Transverse colon (tissue), 4 donors: ENCODE measurements at regions not wholly inside any gene's neighbourhood (a gene's known extent, or its start where the extent isn't known, plus 50 kb on each side); places are given as distances from the start of the nearest gene placed in this dataset.
"Not testable (repeated sequence)": the region's sequence is repeated elsewhere in the genome, so short reads cannot be mapped to it uniquely, and the experiment has no call there.

Source experiments
- DNase-seq: peaks from one replicate; pipeline ENCODE4 v3.0.0-alpha.2; 2019
- H3K27ac ChIP-seq, 4 donors: fragments of 200-600 bp; sonication (generic); 2 replicates each; pipeline ENCODE4 v1.5.1; 2016 to 2018; ENCODE audit warnings: inconsistent platforms in 4 of 4
- H3K27me3 ChIP-seq: fragments of 200-600 bp; sonication (generic); 2 replicates; pipeline ENCODE4 v1.5.1; 2017; ENCODE audit warnings: inconsistent platforms
- H3K36me3 ChIP-seq, 4 donors: fragments of 200-600 bp; sonication (generic); 2 replicates each; pipeline ENCODE4 v1.5.1; 2017 to 2019; ENCODE audit warnings: inconsistent platforms in 4 of 4
- H3K4me1 ChIP-seq, 4 donors: fragments of 200-600 bp; sonication (generic); 2 replicates each; pipeline ENCODE4 v1.5.1; 2017 to 2020; ENCODE audit warnings: inconsistent platforms in 4 of 4
- H3K4me3 ChIP-seq, 4 donors: fragments of 200-600 bp; sonication (generic); 1 replicate in 1 of 4; 2 replicates in 3 of 4; pipeline versions ENCODE4 v1.5.1 to v1.6.1; 2017 to 2019; ENCODE audit warnings: inconsistent platforms in 4 of 4
- H3K9me3 ChIP-seq, 2 donors: fragments of 200-600 bp; sonication (generic); 2 replicates each; pipeline ENCODE4 v1.5.1; 2017 to 2019; ENCODE audit warnings: inconsistent platforms in 2 of 2
- EP300 ChIP-seq: sonication (generic); formaldehyde crosslinking; IDR thresholded peaks from one replicate; pipeline ENCODE4 v1.6.1; 2017; ENCODE audit warnings: antibody characterized with exemption, low read depth
- POLR2A ChIP-seq: fragments of 450-650 bp; IDR thresholded peaks from one replicate; pipeline ENCODE4 v1.6.1; 2016; ENCODE audit warnings: antibody characterized with exemption, mild to moderate bottlenecking, moderate library complexity
- POLR2AphosphoS5 ChIP-seq, 3 donors: sonication (generic); formaldehyde crosslinking; IDR thresholded peaks; one replicate each; pipeline ENCODE4 v1.6.1; 2016; ENCODE audit warnings: antibody characterized with exemption in 3 of 3
- WGBS, 2 donors: methylation state at CpG; one replicate each; pipeline ENCODE4 v1.1.5; 2018; ENCODE audit warnings: low coverage in 1 of 2; 5-methylcytosine and 5-hydroxymethylcytosine counted together
- in situ Hi-C, 4 donors: fragments of 200-750 bp; cut with MboI; loops; one replicate each; pipeline versions ENCODE4 v1.15.0 to v1.15.1; 2017; ENCODE audit warnings: low sequenced_read_pairs in 3 of 4, low pct_ligation_motif_present in 1 of 4, low pct_unique_long_range_greater_than_20kb in 1 of 4
- intact Hi-C: fragments of 100-400 bp; cut with DNase I; formaldehyde crosslinking; loops from one replicate; pipeline ENCODE4 v1.15.1; 2023; ENCODE audit warnings: low total_unique reads
- TF ChIP-seq, protein P1 (sequence below), 5 experiments: fragments of 200-600 bp in 3 of 5; fragments of 450-650 bp in 2 of 5; sonication (generic) in 3 of 5; IDR thresholded peaks; 1 replicate in 2 of 5; 2 replicates in 3 of 5; pipeline ENCODE4 v1.5.1; 2016 to 2017; ENCODE audit warnings: antibody characterized with exemption in 5 of 5, inconsistent platforms in 3 of 5, mild to moderate bottlenecking in 2 of 5, moderate library complexity in 1 of 5

DNA sequence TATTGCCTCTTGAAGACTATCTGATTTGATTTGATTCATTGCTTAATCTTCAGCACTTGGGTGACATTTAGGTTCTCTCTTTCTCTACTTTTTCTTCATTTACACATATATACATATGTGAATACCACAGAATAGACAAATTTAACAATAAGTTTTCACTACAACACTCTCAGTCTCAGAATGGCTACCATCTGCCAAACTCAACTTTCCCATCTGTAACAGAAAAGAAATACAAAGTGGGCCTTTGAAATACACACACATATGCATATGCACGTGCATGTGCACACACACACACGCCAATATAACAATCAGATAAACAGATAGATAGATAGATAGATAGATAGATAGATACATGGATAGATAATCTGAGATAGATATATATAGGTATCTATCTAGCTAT lies 762.8 kb upstream of the NUDT12 start:
- 92 to 94% methylated on average over 2 of the region's 2 CpGs for WGBS, 2 donors

DNA sequence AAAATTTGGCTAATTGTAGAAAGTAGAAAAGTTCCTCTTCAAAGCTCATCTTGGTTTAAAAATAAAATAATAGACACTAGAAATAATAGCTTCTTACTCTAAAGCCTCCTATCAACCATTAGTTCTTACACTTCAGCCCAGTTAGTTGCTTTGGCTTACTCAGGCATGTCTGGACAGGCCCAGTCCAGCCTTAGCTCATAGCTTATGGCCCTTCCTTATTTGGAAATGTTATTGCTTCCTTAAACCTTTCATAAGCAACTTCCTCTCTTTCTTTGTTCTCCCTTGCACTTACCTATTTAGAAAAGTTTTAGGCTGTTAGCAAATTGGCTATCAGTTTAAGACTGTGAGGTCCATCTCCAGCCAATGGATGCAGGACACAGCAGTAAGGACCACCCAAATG lies 754.1 kb upstream of the NUDT12 start:
- intact Hi-C loops, H3K9me3 ChIP-seq, H3K36me3 ChIP-seq, H3K4me1 ChIP-seq, H3K27me3 ChIP-seq, in situ Hi-C loops, DNase-seq, H3K4me3 ChIP-seq, H3K27ac ChIP-seq: not testable (repeated sequence)

More for the DNA sequence above, 762.8 kb upstream of the NUDT12 start:
- Histone ChIP-seq H3K9me3 (no peaks in the 10 kb centered on the region), H3K27ac (no peak overlapping the region), H3K36me3 (no peaks in the 10 kb centered on the region), H3K4me1 (no peaks in the 10 kb centered on the region), H3K27me3 (no peaks in the 10 kb centered on the region), H3K4me3 (no peak overlapping the region)
- no peak for DNase-seq
- in situ Hi-C loops (no loop called here), intact Hi-C loops (no loop called here)
- TF ChIP-seq POLR2AphosphoS5 (IDR thresholded peaks at IDR 0.05) (no peak), EP300 (no peak), POLR2A (no peak)
- TF ChIP-seq, protein P1, sequence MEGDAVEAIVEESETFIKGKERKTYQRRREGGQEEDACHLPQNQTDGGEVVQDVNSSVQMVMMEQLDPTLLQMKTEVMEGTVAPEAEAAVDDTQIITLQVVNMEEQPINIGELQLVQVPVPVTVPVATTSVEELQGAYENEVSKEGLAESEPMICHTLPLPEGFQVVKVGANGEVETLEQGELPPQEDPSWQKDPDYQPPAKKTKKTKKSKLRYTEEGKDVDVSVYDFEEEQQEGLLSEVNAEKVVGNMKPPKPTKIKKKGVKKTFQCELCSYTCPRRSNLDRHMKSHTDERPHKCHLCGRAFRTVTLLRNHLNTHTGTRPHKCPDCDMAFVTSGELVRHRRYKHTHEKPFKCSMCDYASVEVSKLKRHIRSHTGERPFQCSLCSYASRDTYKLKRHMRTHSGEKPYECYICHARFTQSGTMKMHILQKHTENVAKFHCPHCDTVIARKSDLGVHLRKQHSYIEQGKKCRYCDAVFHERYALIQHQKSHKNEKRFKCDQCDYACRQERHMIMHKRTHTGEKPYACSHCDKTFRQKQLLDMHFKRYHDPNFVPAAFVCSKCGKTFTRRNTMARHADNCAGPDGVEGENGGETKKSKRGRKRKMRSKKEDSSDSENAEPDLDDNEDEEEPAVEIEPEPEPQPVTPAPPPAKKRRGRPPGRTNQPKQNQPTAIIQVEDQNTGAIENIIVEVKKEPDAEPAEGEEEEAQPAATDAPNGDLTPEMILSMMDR (IDR thresholded peaks at IDR 0.05): no peak

DNA sequence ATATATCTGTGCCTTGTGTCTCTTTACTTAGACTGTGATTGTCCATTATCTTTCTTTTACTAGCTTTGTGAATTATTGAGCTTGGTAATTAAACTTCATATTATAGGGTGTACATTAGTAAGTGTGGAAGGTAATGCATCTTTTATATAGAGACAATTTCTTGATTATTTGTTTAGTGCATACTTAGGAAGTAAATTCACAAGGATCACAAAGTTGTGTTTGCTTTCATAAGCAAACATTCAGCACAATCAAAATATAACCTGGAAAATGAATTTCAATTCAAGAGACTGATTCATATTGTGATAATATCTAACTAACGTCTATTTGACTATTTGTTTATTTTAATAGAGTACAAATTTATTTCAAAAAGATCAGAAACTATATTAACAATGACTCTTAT lies 749.9 kb upstream of the NUDT12 start:
- Histone ChIP-seq H3K27ac (no peak overlapping the region), H3K36me3 (no peaks in the 10 kb centered on the region), H3K4me1 (no peaks in the 10 kb centered on the region), H3K4me3 (no peak overlapping the region), H3K9me3 (no peaks in the 10 kb centered on the region), H3K27me3 (no peaks in the 10 kb centered on the region)
- 29 to 50% methylated on average over 1 of the region's 1 CpG for WGBS, 2 donors
- intact Hi-C loops (no loop called here), in situ Hi-C loops (no loop called here)
- DNase-seq: no peak
- no peak for TF ChIP-seq POLR2AphosphoS5 (IDR thresholded peaks at IDR 0.05)
- TF ChIP-seq EP300: no peak

DNA sequence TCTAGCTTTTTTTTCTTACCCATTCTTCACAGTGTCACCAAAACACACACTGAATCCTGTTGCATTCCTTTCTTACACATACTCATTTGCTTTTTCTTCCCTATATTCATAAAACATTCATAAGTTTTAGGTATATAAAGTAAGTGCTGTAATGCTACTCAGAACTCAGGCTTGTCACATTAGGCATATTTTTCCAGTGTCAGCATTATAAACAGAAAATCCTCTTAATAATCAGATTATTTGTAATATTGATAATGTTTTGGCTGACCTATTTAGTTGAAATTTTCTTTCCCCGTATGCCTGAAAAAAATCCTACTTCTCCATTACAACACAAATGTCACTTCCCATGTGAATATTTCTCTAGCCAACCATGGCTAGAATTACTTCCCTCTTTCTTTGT lies 743.0 kb upstream of the NUDT12 start:
- DNase-seq: no peak
- 79 to 87% methylated on average over 1 of the region's 1 CpG for WGBS, 2 donors
- H3K36me3 ChIP-seq: no peaks in the 10 kb centered on the region
- intact Hi-C loops: no loop called here
- in situ Hi-C loops: no loop called here
- H3K9me3 ChIP-seq: no peaks in the 10 kb centered on the region
- no peak overlapping the region for H3K27ac ChIP-seq
- no peaks in the 10 kb centered on the region for H3K4me1 ChIP-seq
- no peak overlapping the region for H3K4me3 ChIP-seq
- H3K27me3 ChIP-seq: no peaks in the 10 kb centered on the region
- TF ChIP-seq, protein P1 (IDR thresholded peaks at IDR 0.05): no peak
- TF ChIP-seq EP300 (no peak), POLR2AphosphoS5 (IDR thresholded peaks at IDR 0.05) (no peak), POLR2A (no peak)

DNA sequence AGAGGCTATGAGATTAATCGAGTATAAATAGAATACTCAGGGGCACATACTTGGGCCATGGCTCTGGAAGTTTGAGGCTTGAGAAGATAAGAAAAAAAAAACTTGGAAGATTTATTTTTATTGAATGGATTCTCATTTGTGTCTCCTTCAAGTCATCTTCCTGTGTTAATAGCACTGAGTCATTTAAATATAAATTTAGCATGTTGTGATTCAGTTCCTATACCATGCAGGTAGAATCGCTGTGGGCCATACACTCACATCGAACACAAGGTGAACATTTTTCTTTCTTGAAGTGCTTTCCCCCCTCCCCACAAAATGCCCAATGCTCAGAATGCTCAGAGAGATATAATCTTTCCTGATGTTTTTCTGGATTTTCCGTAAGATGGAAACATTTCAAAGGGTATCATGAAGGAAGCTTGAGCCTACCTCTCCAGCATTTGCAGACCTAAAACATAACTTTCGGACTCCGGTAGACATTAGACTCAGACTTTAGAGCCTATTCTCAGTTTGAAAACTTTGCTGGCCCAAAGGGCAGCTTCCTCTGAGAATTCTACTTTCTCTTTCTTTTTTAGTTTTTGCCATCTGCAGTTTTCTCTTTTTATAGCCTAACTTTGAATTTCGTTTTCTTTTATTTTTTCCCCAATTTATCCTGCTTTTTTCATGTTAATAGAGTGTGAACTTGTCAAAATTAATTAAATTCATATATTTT lies 737.6 kb upstream of the NUDT12 start:
- Histone ChIP-seq H3K27ac (no peak overlapping the region), H3K27me3 (no peaks in the 10 kb centered on the region), H3K4me1 (no peaks in the 10 kb centered on the region), H3K36me3 (no peaks in the 10 kb centered on the region), H3K9me3 (no peaks in the 10 kb centered on the region), H3K4me3 (no peak overlapping the region)
- WGBS, 2 donors: 82 to 83% methylated on average over 6 to 7 of the region's 7 CpGs
- no peak for DNase-seq
- TF ChIP-seq, protein P1 (IDR thresholded peaks at IDR 0.05): no peak
- TF ChIP-seq POLR2AphosphoS5 (IDR thresholded peaks at IDR 0.05): no peak
- no peak for TF ChIP-seq POLR2A
- no peak for TF ChIP-seq EP300
- in situ Hi-C loops (no loop called here), intact Hi-C loops (no loop called here)
